IMR-90 (cell line): ENCODE measurements at regions not wholly inside any gene's neighbourhood (a gene's known extent, or its start where the extent isn't known, plus 50 kb on each side); places are given as distances from the start of the nearest gene placed in this dataset.

ENCODE experiments used
- ATAC-seq: fragments of 200-7000 bp; cut with Tn5 transposase; 2 replicates; pipeline ENCODE4 v1.9.1; 2020; ENCODE audit warnings: low read depth, mild to moderate bottlenecking, moderate library complexity
- BruUV-seq: library from RNA; stranded (reverse); fragments of 400-500 nt; replicated peaks from 2 replicates; lab custom pipeline; 2021; lab: Mats Ljungman, UMichigan
- CTCF ChIA-PET: fragments of 300-600 bp; formaldehyde crosslinking; extraction: SDS; loops from one replicate; lab custom pipeline; 2021; ENCODE audit warnings: antibody characterized with exemption; lab: Yijun Ruan, JAX
- POLR2A ChIA-PET: fragments of 300-600 bp; sonication (Branson Sonifier 250); formaldehyde crosslinking; loops from one replicate; lab custom pipeline; 2022; ENCODE audit warnings: antibody characterized with exemption; ENCODE audit not compliant: unreplicated experiment; lab: Charles Lee
- DNase-seq: peaks from one replicate; pipeline ENCODE4 v3.0.0; 2013
- H2AFZ ChIP-seq: replicated peaks from 2 replicates; pipeline ENCODE3; 2013; ENCODE audit warnings: low read length, mild to moderate bottlenecking; ENCODE audit not compliant: poor library complexity
- H2AK5ac ChIP-seq: 2 replicates; pipeline ENCODE4 v1.6.1; 2013; ENCODE audit warnings: low read depth, low read length, inconsistent platforms
- H2AK9ac ChIP-seq: replicated peaks from 2 replicates; pipeline ENCODE3; 2013; ENCODE audit warnings: mild to moderate bottlenecking, low read depth, low read length, moderate library complexity; ENCODE audit not compliant: poor library complexity
- H2BK120ac ChIP-seq: 2 replicates; pipeline ENCODE4 v1.6.1; 2013; ENCODE audit warnings: low read depth, low read length, inconsistent platforms
- H2BK15ac ChIP-seq: 3 replicates; pipeline ENCODE4 v1.6.1; 2013; ENCODE audit warnings: low read depth, low read length, inconsistent platforms
- H2BK20ac ChIP-seq: 2 replicates; pipeline ENCODE4 v1.6.1; 2013; ENCODE audit warnings: low read depth, mild to moderate bottlenecking, inconsistent platforms, low read length, moderate library complexity
- H2BK5ac ChIP-seq: 2 replicates; pipeline ENCODE4 v1.6.1; 2013; ENCODE audit warnings: mild to moderate bottlenecking, low read depth, low read length, inconsistent platforms; ENCODE audit not compliant: poor library complexity, severe bottlenecking
- H3K14ac ChIP-seq: replicated peaks from 2 replicates; pipeline ENCODE4 v1.6.1; 2013; ENCODE audit warnings: low read depth, low read length, inconsistent platforms
- H3K18ac ChIP-seq: 2 replicates; pipeline ENCODE4 v1.6.1; 2013; ENCODE audit warnings: low read depth, low read length, control low read depth
- H3K23ac ChIP-seq: 2 replicates; pipeline ENCODE4 v1.6.1; 2013; ENCODE audit warnings: low read depth, low read length, inconsistent platforms
- H3K27ac ChIP-seq: 2 replicates; pipeline ENCODE4 v1.5.1; 2013; ENCODE audit warnings: mild to moderate bottlenecking, control low read depth, low read length; ENCODE audit not compliant: insufficient read depth
- H3K27me3 ChIP-seq: 2 replicates; pipeline ENCODE4 v1.6.1; 2013; ENCODE audit warnings: low read length; ENCODE audit not compliant: control insufficient read depth, insufficient read depth
- H3K36me3 ChIP-seq: 2 replicates; pipeline ENCODE4 v1.6.1; 2013; ENCODE audit warnings: low read length, mixed read lengths; ENCODE audit not compliant: control insufficient read depth, insufficient read depth
- H3K4ac ChIP-seq: 2 replicates; pipeline ENCODE4 v1.6.1; 2013; ENCODE audit warnings: low read depth, low read length, inconsistent platforms
- H3K4me1 ChIP-seq: 2 replicates; pipeline ENCODE4 v1.6.1; 2013; ENCODE audit warnings: low read length, mixed read lengths; ENCODE audit not compliant: control insufficient read depth, insufficient read depth
- H3K4me2 ChIP-seq: 2 replicates; pipeline ENCODE4 v1.6.1; 2013; ENCODE audit warnings: low read depth, mild to moderate bottlenecking, control low read depth, low read length, moderate library complexity
- H3K4me3 ChIP-seq: 2 replicates; pipeline ENCODE4 v1.5.1; 2013; ENCODE audit warnings: low read depth, mild to moderate bottlenecking, control low read depth, low read length, moderate library complexity; ENCODE audit not compliant: insufficient read depth
- H3K56ac ChIP-seq: 2 replicates; pipeline ENCODE4 v1.6.1; 2013; ENCODE audit warnings: low read length, inconsistent platforms; ENCODE audit not compliant: insufficient read depth; ENCODE audit errors: extremely low read depth
- H3K79me1 ChIP-seq, 2 experiments: 2 replicates each; pipeline ENCODE4 v1.6.1; 2013; ENCODE audit warnings: low read length in 2 of 2, inconsistent platforms in 1 of 2, low read depth in 1 of 2
- H3K9ac ChIP-seq: 2 replicates; pipeline ENCODE4 v1.6.1; 2013; ENCODE audit warnings: low read depth, low read length, control low read depth
- H3K9me1 ChIP-seq: 2 replicates; pipeline ENCODE4 v1.6.1; 2013; ENCODE audit warnings: low read length, inconsistent platforms; ENCODE audit not compliant: insufficient read depth
- H3K9me3 ChIP-seq: 2 replicates; pipeline ENCODE4 v1.6.1; 2013; ENCODE audit warnings: low read length; ENCODE audit not compliant: control insufficient read depth, insufficient read depth
- H4K20me1 ChIP-seq: 2 replicates; pipeline ENCODE4 v1.6.1; 2013; ENCODE audit warnings: low read length, inconsistent platforms; ENCODE audit not compliant: insufficient read depth
- H4K5ac ChIP-seq: 2 replicates; pipeline ENCODE4 v1.6.1; 2013; ENCODE audit warnings: mild to moderate bottlenecking, low read depth, low read length, control low read depth
- H4K8ac ChIP-seq, 2 experiments: 2 replicates each; pipeline ENCODE4 v1.6.1; 2013; ENCODE audit warnings: low read depth in 2 of 2, low read length in 2 of 2, control low read depth in 1 of 2, inconsistent platforms in 1 of 2
- H4K91ac ChIP-seq: 2 replicates; pipeline ENCODE4 v1.6.1; 2013; ENCODE audit warnings: low read depth, low read length, inconsistent platforms; ENCODE audit not compliant: insufficient read depth
- CHD1 ChIP-seq: IDR thresholded peaks from 2 replicates; pipeline ENCODE4 v1.6.1; 2012; ENCODE audit warnings: low read depth, low read length, improper control_type of control experiment
- FOS ChIP-seq: fragments of 150-350 bp; IDR thresholded peaks from 2 replicates; pipeline ENCODE4 v1.6.1; 2016; ENCODE audit warnings: low read depth, low read length
- MAZ ChIP-seq: IDR thresholded peaks from 2 replicates; pipeline ENCODE4 v1.6.1; 2012; ENCODE audit warnings: low read depth, mild to moderate bottlenecking, low read length, improper control_type of control experiment, moderate library complexity, borderline replicate concordance
- MXI1 ChIP-seq: IDR thresholded peaks from 2 replicates; pipeline ENCODE4 v1.6.1; 2012; ENCODE audit warnings: low read depth, mild to moderate bottlenecking, low read length, moderate library complexity, borderline replicate concordance
- NFE2L2 ChIP-seq: fragments of 150-350 bp; IDR thresholded peaks from 2 replicates; pipeline ENCODE4 v1.6.1; 2016; ENCODE audit warnings: low read depth, mild to moderate bottlenecking, low read length
- SMC3 ChIP-seq: fragments of 150-350 bp; IDR thresholded peaks from 2 replicates; pipeline ENCODE4 v1.6.1; 2016; ENCODE audit warnings: low read depth, mild to moderate bottlenecking, antibody characterized with exemption, low read length, moderate library complexity
- WGBS, 2 experiments: methylation state at CpG; one replicate each; pipeline versions ENCODE4 v1.1.5 to v1.1.7; 2013; ENCODE audit warnings: missing lambda C conversion rate in 2 of 2; ENCODE audit not compliant: insufficient read length in 1 of 2; ENCODE audit errors: extremely low coverage in 2 of 2; 5-methylcytosine and 5-hydroxymethylcytosine counted together
- dilution Hi-C: fragments of 300-500 bp; cut with HindIII; formaldehyde crosslinking; loops from one replicate; pipeline ENCODE4 v1.14.3; 2018; ENCODE audit warnings: low sequenced_read_pairs; ENCODE audit not compliant: unreplicated experiment
- in situ Hi-C: fragments of 300-500 bp; cut with MboI; formaldehyde crosslinking; loops from 3 replicates; pipeline ENCODE4 v1.14.3; 2019; ENCODE audit warnings: low sequenced_read_pairs, inconsistent platforms, mixed read lengths
- intact Hi-C: fragments of 100-400 bp; cut with micrococcal nuclease; formaldehyde crosslinking; loops from 2 replicates; pipeline ENCODE4 v1.10.0; 2022
- TF ChIP-seq, protein P1 (sequence below): conservative IDR thresholded peaks from 2 replicates; pipeline ENCODE4 v1.5.1; 2012; ENCODE audit warnings: mild to moderate bottlenecking, low read depth, low read length, improper control_type of control experiment

DNA sequence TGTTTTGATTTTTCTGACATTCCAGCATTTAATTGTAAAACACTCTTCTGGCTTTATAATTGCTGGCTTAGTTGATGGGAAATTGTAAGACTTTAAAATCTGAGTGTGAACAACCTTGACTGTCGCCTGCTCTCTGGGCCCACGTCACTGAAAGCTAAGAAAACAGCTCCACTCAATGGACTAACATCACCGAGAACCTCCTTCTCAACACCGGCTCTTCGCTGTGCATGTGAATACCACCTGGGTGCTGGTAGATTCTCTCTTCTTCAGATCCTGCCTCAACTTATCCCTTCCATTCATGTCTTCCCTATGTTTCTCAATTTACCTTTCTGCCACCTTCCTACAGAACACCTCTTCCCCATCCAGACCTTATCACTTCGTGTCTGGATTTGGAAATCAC lies 523.1 kb upstream of the ID2 start (continued):
- TF ChIP-seq NFE2L2: no peak
- TF ChIP-seq, protein P1, sequence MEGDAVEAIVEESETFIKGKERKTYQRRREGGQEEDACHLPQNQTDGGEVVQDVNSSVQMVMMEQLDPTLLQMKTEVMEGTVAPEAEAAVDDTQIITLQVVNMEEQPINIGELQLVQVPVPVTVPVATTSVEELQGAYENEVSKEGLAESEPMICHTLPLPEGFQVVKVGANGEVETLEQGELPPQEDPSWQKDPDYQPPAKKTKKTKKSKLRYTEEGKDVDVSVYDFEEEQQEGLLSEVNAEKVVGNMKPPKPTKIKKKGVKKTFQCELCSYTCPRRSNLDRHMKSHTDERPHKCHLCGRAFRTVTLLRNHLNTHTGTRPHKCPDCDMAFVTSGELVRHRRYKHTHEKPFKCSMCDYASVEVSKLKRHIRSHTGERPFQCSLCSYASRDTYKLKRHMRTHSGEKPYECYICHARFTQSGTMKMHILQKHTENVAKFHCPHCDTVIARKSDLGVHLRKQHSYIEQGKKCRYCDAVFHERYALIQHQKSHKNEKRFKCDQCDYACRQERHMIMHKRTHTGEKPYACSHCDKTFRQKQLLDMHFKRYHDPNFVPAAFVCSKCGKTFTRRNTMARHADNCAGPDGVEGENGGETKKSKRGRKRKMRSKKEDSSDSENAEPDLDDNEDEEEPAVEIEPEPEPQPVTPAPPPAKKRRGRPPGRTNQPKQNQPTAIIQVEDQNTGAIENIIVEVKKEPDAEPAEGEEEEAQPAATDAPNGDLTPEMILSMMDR: no peak
- no peak for TF ChIP-seq MXI1

GRCh38 chr2:8159211-8159965 lies 522.5 kb upstream of the ID2 start:
- BruUV-seq: no TSS peak
- Histone ChIP-seq H3K56ac (no peak overlapping the region), H3K27me3 (no peaks in the 10 kb centered on the region), H2AK5ac (no peak overlapping the region), H3K4me1 (no peaks in the 10 kb centered on the region), H3K9ac (no peak overlapping the region), H3K18ac (no peak overlapping the region), H3K36me3 (no peaks in the 10 kb centered on the region), H3K4me3 (no peak overlapping the region), H2BK120ac (no peak overlapping the region), H3K9me1 (no peaks in the 10 kb centered on the region), H2AK9ac (no peak overlapping the region), H3K27ac (no peak overlapping the region), H2BK5ac (no peak overlapping the region), H2BK20ac (no peak overlapping the region), H3K9me3 (0 out of 2 replicates have a peak, but pooled peaks cover 3% of the 10 kb centered on the region), H4K8ac (no peak overlapping the region), H4K5ac (no peak overlapping the region), H4K20me1 (no peaks in the 10 kb centered on the region), H4K91ac (no peak overlapping the region), H3K4ac (no peak overlapping the region), H3K79me1 (no peaks in the 10 kb centered on the region), H3K14ac (no peak overlapping the region), H2AFZ (peak overlapping the region; percentile 62), H3K4me2 (no peak overlapping the region), H3K23ac (no peak overlapping the region), H2BK15ac (no peak overlapping the region; the same call in 2 of the 3 replicates)
- no peak for DNase-seq
- POLR2A ChIA-PET: no interaction called here
- CTCF ChIA-PET: no interaction called here
- intact Hi-C loops (no loop called here), dilution Hi-C loops (no loop called here), in situ Hi-C loops (loop anchor here (25.0 kb wide), 1 partner anchor 528 kb away; the partner anchor contains the start of gene ID2)
- 82% methylated on average over 7 of the region's 13 CpGs; no CpG with 5 or more reads in 1 of the 2 experiments for WGBS, 2 experiments
- TF ChIP-seq MXI1: no peak
- TF ChIP-seq MAZ: no peak
- no peak for TF ChIP-seq SMC3
- TF ChIP-seq FOS: no peak
- no peak for TF ChIP-seq CHD1
- peak; percentile 49; the same call in 1 of the 2 replicates for ATAC-seq
